Immature natural killer cell (primary cell): ENCODE measurements at regions not wholly inside any gene's neighbourhood (a gene's known extent, or its start where the extent isn't known, plus 50 kb on each side); places are given as distances from the start of the nearest gene placed in this dataset.

Experiments used
- DNase-seq, 3 donors: peaks; one replicate each; pipeline ENCODE4 v3.0.0; 2022; ENCODE audit warnings: mixed read lengths in 1 of 3
- H3K27ac Mint-ChIP-seq, 6 donors: one replicate each; pipeline ENCODE4 v1.8.0; 2020; ENCODE audit warnings: mixed read lengths in 6 of 6, mild to moderate bottlenecking in 5 of 6, inconsistent platforms in 4 of 6, moderate library complexity in 3 of 6
- H3K27me3 Mint-ChIP-seq, 3 donors: one replicate each; pipeline ENCODE4 v1.8.0; 2020 to 2021; ENCODE audit warnings: low read depth in 3 of 3, mild to moderate bottlenecking in 3 of 3, mixed read lengths in 3 of 3, moderate library complexity in 3 of 3, inconsistent platforms in 1 of 3
- H3K36me3 Mint-ChIP-seq, 3 donors: one replicate each; pipeline ENCODE4 v1.8.0; 2020; ENCODE audit warnings: mixed read lengths in 3 of 3, inconsistent platforms in 2 of 3, mild to moderate bottlenecking in 2 of 3
- H3K4me1 Mint-ChIP-seq, 2 donors: one replicate each; pipeline ENCODE4 v1.8.0; 2020; ENCODE audit warnings: inconsistent platforms in 2 of 2, mild to moderate bottlenecking in 2 of 2, mixed read lengths in 2 of 2, moderate library complexity in 1 of 2
- H3K4me3 Mint-ChIP-seq, 5 donors: one replicate each; pipeline ENCODE4 v1.8.0; 2020; ENCODE audit warnings: mild to moderate bottlenecking in 5 of 5, mixed read lengths in 5 of 5, inconsistent platforms in 3 of 5, moderate library complexity in 3 of 5
- H3K9me3 Mint-ChIP-seq, 6 donors: one replicate each; pipeline ENCODE4 v1.8.0; 2020; ENCODE audit warnings: mild to moderate bottlenecking in 6 of 6, mixed read lengths in 6 of 6, inconsistent platforms in 4 of 6, moderate library complexity in 3 of 6

DNA sequence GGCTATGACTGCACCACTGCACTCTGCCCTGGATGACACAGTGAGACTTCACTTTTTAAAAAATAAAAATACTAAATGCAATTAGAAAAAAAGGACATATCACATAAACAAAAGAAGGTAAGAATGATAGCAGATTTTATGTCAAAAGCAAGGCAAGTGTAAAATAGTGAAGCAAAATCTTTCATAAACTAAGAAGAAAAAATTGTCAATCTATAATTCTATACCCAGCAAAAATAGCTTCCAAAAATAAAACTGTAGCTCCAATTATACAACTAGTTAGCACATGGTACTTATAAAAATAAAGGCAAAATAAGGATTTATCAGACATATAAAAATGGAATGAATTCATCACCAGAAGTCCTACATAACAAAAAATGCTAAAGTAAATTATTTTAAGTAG is 85.4 kb upstream of the SVIL start:
- peaks cover 10% of the 10 kb centered on the region in 2 donors for H3K4me1 Mint-ChIP-seq
- DNase-seq: no peak
- no peak overlapping the region for H3K4me3 Mint-ChIP-seq
- peaks cover 5 to 15% (median 9%) of the 10 kb centered on the region in 6 donors for H3K9me3 Mint-ChIP-seq
- no peak overlapping the region for H3K27ac Mint-ChIP-seq
- H3K27me3 Mint-ChIP-seq: peaks cover 0 to 2% (median 0%) of the 10 kb centered on the region in 3 donors
- H3K36me3 Mint-ChIP-seq: peaks cover 11 to 14% (median 14%) of the 10 kb centered on the region in 3 donors

DNA sequence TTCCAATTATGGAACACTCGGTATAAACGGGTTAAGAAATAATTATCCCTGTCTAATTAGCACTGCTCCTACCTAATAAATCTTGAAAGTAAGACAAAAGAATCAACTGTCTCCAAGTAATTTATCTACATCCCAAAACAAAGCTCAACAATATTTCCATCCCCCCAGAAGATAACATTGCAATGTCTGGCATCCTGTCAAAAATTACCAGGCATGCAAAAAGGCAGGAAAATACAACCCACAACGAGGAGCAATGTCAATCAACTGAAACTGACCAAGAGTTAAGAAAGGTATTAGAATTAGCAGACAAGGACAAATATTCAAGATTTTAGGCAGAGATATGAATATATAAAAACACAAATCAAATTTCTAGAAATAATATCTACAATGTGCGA is 84.5 kb upstream of the SVIL start:
- Mint-ChIP-seq H3K9me3 (peaks cover 5 to 15% (median 9%) of the 10 kb centered on the region in 6 donors), H3K27ac (no peak overlapping the region), H3K4me3 (no peak overlapping the region), H3K27me3 (peaks cover 0 to 2% (median 0%) of the 10 kb centered on the region in 3 donors), H3K36me3 (peaks cover 11 to 16% (median 14%) of the 10 kb centered on the region in 3 donors), H3K4me1 (peaks cover 9 to 12% of the 10 kb centered on the region in 2 donors)
- DNase-seq: no peak

DNA sequence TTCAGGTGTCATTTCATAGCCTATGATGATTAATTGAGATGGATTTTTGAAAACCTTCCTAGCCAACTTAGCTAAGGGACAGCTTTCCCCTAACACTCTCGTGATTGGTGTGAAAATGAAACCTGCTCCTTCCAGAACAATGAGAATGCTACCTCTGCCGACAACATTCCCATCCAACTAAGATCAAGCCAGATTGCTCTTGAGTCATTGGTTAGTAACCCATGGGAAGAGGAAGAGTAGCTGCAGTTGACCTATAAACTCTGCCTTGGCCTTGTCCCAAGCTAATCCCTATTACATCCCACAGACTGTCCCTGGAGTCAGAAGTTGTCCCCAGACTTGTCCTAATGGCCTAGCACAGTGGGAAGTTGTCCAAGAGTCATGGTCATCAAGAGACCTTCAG is 80.5 kb upstream of the SVIL start:
- no peak for DNase-seq
- H3K4me3 Mint-ChIP-seq: no peak overlapping the region
- H3K27ac Mint-ChIP-seq: no peak overlapping the region
- peaks cover 3 to 11% (median 9%) of the 10 kb centered on the region in 6 donors for H3K9me3 Mint-ChIP-seq
- no peaks in the 10 kb centered on the region for H3K27me3 Mint-ChIP-seq
- H3K4me1 Mint-ChIP-seq: peaks cover 4 to 10% of the 10 kb centered on the region in 2 donors
- peaks cover 13 to 19% (median 18%) of the 10 kb centered on the region in 3 donors for H3K36me3 Mint-ChIP-seq

DNA sequence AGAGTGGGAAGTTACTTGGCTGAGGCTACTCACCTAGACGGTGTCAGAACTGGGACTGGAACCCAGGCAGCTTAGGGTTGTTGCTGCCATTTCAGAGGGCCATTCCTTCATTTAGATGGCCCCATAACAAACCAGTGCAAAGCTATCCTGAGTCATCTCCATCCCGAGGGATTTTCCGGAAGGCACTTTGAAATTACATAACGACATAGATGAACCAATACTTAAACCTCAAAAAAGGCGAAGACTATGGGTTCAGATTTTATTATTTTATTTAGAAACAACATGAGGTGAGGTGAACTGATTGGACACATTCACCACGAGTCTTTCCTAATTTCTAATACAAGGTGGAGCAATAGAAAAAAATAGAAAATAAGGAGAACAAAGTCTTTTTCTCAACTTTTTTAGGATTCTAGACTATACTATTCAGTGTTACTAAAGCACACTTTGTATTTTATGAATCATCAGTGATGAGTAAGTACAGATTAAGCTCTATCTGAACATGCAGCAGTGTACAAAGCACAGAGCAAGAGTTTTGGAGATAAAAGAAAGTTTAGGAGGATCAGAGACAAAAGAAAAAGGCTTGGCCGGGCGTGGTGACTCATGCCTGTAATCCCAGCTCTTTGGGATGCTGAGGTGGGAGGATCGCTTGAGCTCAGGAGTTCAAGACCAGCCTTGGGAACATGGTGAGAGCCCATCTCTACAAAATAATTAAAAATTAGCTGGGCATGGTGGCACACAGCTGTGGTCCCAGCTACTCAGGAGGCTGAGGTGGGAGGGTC is 79.5 kb upstream of the SVIL start:
- H3K4me3 Mint-ChIP-seq: no peak overlapping the region
- H3K4me1 Mint-ChIP-seq: peaks cover 5 to 10% of the 10 kb centered on the region in 2 donors
- H3K27me3 Mint-ChIP-seq: no peaks in the 10 kb centered on the region

DNA sequence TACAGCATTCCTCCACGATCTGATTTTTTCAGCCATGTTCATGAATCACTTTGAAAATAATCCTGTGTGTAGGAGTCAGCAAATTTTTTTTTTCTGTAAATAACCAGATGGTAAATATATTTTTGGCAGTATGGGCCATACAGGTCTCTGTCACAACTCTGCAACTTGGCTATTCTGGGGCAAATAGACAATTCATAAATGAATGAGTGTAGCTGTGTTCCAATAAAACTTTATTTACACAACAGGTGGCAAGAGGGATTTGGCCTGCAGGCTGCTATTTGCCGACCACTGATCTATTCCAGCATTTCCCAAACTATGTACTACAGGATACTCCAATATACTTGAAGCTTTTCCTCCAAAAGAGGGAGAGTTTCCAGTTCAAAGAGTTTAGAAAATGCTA is 78.7 kb upstream of the SVIL start:
- Mint-ChIP-seq H3K27me3 (no peaks in the 10 kb centered on the region), H3K9me3 (no peaks in the 10 kb centered on the region), H3K27ac (no peak overlapping the region), H3K4me3 (no peak overlapping the region), H3K36me3 (peaks cover 5 to 11% (median 9%) of the 10 kb centered on the region in 3 donors), H3K4me1 (peaks cover 5 to 10% of the 10 kb centered on the region in 2 donors)
- no peak for DNase-seq

More for the DNA sequence above, 79.5 kb upstream of the SVIL start:
- H3K36me3 Mint-ChIP-seq: peaks cover 7 to 13% (median 12%) of the 10 kb centered on the region in 3 donors
- H3K9me3 Mint-ChIP-seq: peaks cover 1 to 4% (median 2%) of the 10 kb centered on the region in 6 donors
- DNase-seq: no peak
- no peak overlapping the region for H3K27ac Mint-ChIP-seq

DNA sequence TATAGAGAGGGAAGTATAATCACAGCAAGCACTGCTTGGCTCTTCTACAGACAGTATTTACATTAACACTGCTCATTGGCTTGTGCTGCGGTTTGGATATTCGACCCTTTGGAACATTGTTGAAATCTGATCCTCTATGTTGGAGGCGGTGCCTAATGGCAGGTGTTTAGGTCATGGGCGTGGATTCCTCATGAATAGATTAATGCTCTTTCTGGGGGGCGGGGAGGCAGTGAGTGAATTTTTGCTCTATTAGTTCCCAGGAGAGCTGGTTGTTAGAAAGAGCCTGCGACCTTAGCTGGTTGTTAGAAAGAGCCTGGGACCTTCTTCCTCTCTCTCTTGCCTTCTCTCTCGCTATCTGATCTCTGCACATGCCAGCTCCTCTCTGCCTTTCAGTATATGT is 77.3 kb upstream of the SVIL start:
- Mint-ChIP-seq H3K36me3 (peaks cover 5 to 11% (median 11%) of the 10 kb centered on the region in 3 donors), H3K4me1 (peaks cover 5 to 11% of the 10 kb centered on the region in 2 donors), H3K27ac (no peak overlapping the region), H3K9me3 (no peaks in the 10 kb centered on the region), H3K4me3 (no peak overlapping the region), H3K27me3 (no peaks in the 10 kb centered on the region)
- no peak for DNase-seq

DNA sequence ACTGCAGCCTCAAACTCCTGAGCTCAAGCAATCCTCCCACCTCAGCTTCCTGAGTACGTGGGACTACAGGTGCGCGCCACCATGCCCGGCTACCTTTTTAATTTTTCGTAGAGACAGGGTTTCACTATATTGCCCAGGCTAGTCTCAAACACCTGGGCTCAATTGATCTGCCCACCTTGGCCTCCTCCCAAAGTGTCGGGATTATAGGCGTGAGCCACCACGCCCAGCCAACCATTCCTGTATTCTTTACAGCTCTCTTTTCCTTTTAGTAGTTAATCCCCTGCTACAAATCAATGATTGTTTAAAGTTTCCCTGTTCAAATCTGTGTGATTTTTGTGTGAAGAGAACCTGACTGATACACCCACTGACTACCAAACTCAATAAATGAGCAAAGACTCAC is 75.4 kb upstream of the SVIL start:
- no peak overlapping the region for H3K4me3 Mint-ChIP-seq
- H3K4me1 Mint-ChIP-seq: peaks cover 9 to 23% of the 10 kb centered on the region in 2 donors
- peak overlapping the region in 1 of 6 donors; percentile 17 for H3K27ac Mint-ChIP-seq
- H3K27me3 Mint-ChIP-seq: no peaks in the 10 kb centered on the region
- DNase-seq: no peak
- H3K36me3 Mint-ChIP-seq: peaks cover 5 to 16% (median 7%) of the 10 kb centered on the region in 3 donors
- H3K9me3 Mint-ChIP-seq: no peaks in the 10 kb centered on the region

DNA sequence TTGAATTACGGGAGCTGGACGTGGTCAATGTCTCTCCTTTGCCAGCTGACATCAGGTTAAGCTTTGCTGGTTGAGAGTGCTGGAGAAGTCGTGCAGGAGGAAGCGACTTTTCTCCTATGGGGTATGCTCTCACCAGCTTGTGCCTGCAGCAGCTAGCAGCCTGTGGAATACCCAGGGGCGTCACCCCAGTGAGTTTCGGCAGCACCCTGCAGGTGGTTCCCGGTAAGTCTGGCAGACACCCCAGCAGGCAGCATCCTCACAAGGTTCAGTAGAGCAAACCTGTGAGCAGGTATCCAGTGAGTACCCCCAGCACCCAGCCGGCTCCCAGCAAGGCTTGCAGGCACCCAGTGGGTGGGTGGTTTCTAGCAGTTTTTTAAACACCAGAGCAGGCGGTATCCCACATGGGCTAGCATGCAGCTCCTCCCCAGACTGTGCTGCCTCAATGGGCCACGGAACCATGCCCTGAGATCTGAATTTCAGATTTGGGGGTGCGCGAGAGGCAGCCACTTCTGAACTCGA is 74.8 kb upstream of the SVIL start:
- Mint-ChIP-seq H3K4me1 (peaks cover 9 to 24% of the 10 kb centered on the region in 2 donors), H3K4me3 (no peak overlapping the region), H3K36me3 (peaks cover 5 to 16% (median 7%) of the 10 kb centered on the region in 3 donors), H3K27me3 (no peaks in the 10 kb centered on the region), H3K9me3 (no peaks in the 10 kb centered on the region), H3K27ac (peak overlapping the region in 1 of 6 donors; percentile 56)
- DNase-seq: no peak

DNA sequence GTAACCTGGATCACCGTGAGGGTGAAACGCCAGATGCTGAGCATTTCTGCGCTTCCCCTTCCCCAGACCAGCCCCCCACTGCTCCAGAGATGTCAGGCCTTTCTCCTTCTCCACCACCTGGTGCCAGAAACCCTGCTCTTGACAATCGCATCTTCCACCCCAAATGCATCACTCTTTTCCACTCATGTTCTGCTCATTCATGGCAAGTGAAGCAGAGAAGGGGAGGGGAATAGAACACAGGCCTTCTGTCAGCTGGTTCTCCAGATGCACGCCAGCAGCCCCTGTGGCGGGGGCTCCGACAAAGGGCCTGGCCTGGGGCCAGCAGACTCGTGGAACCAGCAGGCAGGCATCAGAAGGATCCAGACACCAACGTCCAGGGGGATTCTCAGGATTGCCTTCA is 68.5 kb upstream of the SVIL start:
- no peak for DNase-seq
- peaks cover 0 to 12% (median 0%) of the 10 kb centered on the region in 3 donors for H3K36me3 Mint-ChIP-seq
- peak overlapping the region in 2 of 5 donors; percentile 47 to 56 for H3K4me3 Mint-ChIP-seq
- peaks cover 0 to 7% (median 0%) of the 10 kb centered on the region in 3 donors for H3K27me3 Mint-ChIP-seq
- H3K27ac Mint-ChIP-seq: peak overlapping the region in 5 of 6 donors; percentile 25 to 84 (median 65)
- H3K9me3 Mint-ChIP-seq: no peaks in the 10 kb centered on the region
- H3K4me1 Mint-ChIP-seq: peaks cover 35 to 48% of the 10 kb centered on the region in 2 donors

DNA sequence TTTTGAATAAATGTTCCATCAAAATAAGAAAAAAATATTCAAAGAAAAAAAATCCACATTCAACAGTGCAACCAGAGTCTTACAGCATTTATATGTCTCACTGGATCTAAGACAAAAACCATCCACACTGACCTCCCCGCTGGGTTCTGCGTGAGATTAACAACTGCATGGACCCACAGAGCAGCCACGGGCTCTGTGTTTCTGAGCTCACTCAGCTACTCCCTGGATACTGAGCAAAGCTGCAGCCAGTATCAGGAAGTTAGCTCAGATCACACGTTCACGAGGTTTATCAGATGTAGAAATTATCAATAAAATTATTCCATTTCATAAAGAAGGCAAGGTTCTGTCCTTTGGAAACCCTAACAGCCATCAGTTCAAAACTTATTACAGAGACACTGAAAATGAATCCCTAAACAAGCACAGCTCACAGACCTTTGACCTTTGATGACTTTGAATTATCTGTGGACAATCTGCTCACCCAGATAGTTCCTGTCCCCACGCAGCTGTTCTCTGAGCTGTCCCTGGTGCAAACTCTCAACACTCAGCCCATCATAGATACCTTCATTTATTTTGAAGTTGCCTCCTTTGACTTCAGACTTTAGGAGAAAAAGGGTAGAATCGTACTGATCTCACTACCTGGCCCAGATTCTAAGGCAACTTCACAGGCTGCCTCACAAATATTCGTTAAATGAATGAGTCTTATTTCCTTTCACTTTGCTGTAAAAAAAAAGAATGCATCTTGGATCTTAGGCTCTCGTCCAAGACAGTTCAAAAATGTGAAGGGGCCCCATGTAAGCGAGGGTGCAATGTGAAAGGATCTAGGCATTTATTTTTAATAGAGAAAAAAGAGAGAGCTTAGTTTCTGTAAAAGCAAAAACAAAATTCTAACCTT is 67.7 kb upstream of the SVIL start:
- Mint-ChIP-seq H3K27ac (peak overlapping the region; percentile 63 to 86 (median 74)), H3K27me3 (peaks cover 0 to 7% (median 0%) of the 10 kb centered on the region in 3 donors), H3K4me1 (peaks cover 35 to 48% of the 10 kb centered on the region in 2 donors), H3K9me3 (no peaks in the 10 kb centered on the region), H3K4me3 (peak overlapping the region; percentile 25 to 78 (median 52)), H3K36me3 (peaks cover 0 to 12% (median 0%) of the 10 kb centered on the region in 3 donors)
- peak in 1 of 3 donors; percentile 13 for DNase-seq

DNA sequence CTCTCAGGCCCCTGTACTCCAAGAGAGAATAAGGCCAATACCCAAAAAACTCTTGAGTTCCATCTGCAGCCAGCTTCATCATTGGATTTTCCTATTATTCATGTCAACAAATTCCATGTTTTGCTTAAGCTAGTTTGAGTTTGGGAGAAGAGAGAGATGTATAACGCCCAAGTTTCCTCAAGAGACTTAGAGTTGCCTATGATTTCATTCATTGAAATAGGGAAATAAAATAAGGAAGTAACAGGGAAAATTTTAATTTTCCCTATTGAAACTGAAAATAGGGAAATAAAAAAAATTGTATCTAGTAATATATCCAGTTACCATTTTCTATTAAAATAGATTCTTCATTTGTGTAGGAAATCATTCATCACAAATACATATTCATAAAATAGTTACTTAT is 66.5 kb upstream of the SVIL start:
- Mint-ChIP-seq H3K36me3 (peaks cover 0 to 2% (median 0%) of the 10 kb centered on the region in 3 donors), H3K4me3 (no peak overlapping the region), H3K4me1 (peaks cover 29 to 39% of the 10 kb centered on the region in 2 donors), H3K27ac (peak overlapping the region in 1 of 6 donors; percentile 65), H3K9me3 (no peaks in the 10 kb centered on the region), H3K27me3 (peaks cover 0 to 7% (median 0%) of the 10 kb centered on the region in 3 donors)
- no peak for DNase-seq

DNA sequence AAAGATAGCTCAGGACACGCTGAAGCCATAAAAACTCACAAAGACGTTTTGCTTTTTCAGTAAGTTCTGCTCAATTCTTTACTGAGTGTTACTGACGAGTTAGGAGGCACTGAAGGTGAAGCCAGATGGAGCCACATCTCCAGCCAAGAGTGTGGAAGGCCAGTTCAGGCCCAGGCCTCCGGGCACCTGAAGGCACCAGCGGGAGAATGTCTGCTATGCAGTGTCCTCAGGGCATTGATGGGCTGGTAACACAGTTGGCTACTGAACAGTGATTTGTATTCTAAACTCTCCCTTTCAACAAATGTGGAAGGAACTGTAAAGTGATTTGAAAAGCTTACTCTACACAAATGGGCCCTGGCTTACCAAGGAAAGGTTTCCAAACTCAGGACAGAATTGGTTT is 64.8 kb upstream of the SVIL start:
- H3K4me1 Mint-ChIP-seq: peaks cover 27 to 33% of the 10 kb centered on the region in 2 donors
- peaks cover 0 to 7% (median 0%) of the 10 kb centered on the region in 3 donors for H3K27me3 Mint-ChIP-seq
- H3K9me3 Mint-ChIP-seq: no peaks in the 10 kb centered on the region
- H3K4me3 Mint-ChIP-seq: no peak overlapping the region
- no peak for DNase-seq
- peak overlapping the region in 1 of 6 donors; percentile 38 for H3K27ac Mint-ChIP-seq
- no peaks in the 10 kb centered on the region for H3K36me3 Mint-ChIP-seq

DNA sequence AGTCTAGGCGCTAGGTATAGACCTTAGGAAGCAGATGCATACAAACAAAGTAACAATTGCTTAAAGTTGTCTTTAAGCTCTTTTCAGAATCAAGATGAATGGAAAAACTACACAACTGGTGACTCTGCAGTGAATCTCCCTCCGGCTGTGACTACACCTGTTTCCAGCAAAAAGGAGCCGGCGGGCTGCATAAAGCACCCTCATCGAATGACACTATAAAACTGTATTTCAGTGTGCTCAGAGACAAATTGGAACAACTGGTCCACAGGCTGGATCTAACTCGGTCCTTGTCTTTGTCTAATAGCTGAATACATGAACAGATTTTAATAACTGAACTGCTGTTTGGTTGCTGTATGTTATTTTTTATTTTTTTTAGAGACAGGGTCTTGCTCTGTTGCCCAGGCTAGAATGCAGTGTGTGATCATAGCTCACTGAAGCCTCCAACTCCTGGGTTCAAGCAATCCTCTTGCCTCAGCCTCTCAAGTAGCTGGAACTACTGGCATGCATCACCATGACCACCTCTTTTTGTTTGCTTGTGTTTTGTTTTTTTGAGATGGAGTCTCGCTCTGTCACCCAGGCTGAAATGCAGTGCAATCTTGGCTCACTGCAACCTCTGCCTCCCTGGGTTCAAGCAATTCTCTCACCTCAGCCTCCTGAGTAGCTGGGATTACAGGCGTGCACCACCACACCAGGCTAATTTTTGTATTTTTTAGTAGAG is 64.2 kb upstream of the SVIL start:
- H3K27ac Mint-ChIP-seq: peak overlapping the region in 2 of 6 donors; percentile 20 to 66
- H3K36me3 Mint-ChIP-seq: no peaks in the 10 kb centered on the region
- H3K9me3 Mint-ChIP-seq: no peaks in the 10 kb centered on the region
- H3K27me3 Mint-ChIP-seq: peaks cover 0 to 3% (median 0%) of the 10 kb centered on the region in 3 donors
- H3K4me3 Mint-ChIP-seq: no peak overlapping the region
- H3K4me1 Mint-ChIP-seq: peaks cover 21 to 26% of the 10 kb centered on the region in 2 donors
- DNase-seq: no peak
